KMS-11 (cell line): ENCODE measurements at regions not wholly inside any gene's neighbourhood (a gene's known extent, or its start where the extent isn't known, plus 50 kb on each side); places are given as distances from the start of the nearest gene placed in this dataset.

Experiments used
- H2AFZ ChIP-seq: fragments of 200-600 bp; sonication (generic); 2 replicates; pipeline ENCODE4 v1.6.1; 2016; ENCODE audit warnings: antibody characterized with exemption, mixed run types, low read depth
- H3K27ac ChIP-seq: fragments of 200-600 bp; sonication (generic); 2 replicates; pipeline ENCODE4 v1.6.1; 2016; ENCODE audit warnings: mild to moderate bottlenecking, mixed run types
- H3K27me3 ChIP-seq: fragments of 200-600 bp; sonication (generic); 2 replicates; pipeline ENCODE4 v1.6.1; 2017; ENCODE audit warnings: mild to moderate bottlenecking, low read depth, mixed run types, moderate library complexity; ENCODE audit not compliant: insufficient read depth
- H3K36me3 ChIP-seq: fragments of 200-600 bp; sonication (generic); 2 replicates; pipeline ENCODE4 v1.6.1; 2017; ENCODE audit warnings: mild to moderate bottlenecking, mixed run types; ENCODE audit not compliant: insufficient read depth
- H3K4me1 ChIP-seq: fragments of 200-600 bp; sonication (generic); 2 replicates; pipeline ENCODE4 v1.6.1; 2016; ENCODE audit warnings: mild to moderate bottlenecking, low read depth, mixed run types; ENCODE audit not compliant: poor library complexity, severe bottlenecking
- H3K4me2 ChIP-seq: fragments of 200-600 bp; sonication (generic); 2 replicates; pipeline ENCODE4 v1.7.0; 2016; ENCODE audit warnings: mild to moderate bottlenecking, mixed run types
- H3K4me3 ChIP-seq: fragments of 200-600 bp; sonication (generic); IDR thresholded peaks from 2 replicates; pipeline ENCODE4 v1.6.1; 2017; ENCODE audit warnings: low read depth, low read length, mixed read lengths; ENCODE audit not compliant: insufficient read depth
- H3K79me2 ChIP-seq: fragments of 200-600 bp; sonication (generic); 2 replicates; pipeline ENCODE4 v1.6.1; 2016; ENCODE audit warnings: low read depth, mixed run types; ENCODE audit not compliant: insufficient read depth
- H3K9ac ChIP-seq: fragments of 200-600 bp; sonication (generic); 2 replicates; pipeline ENCODE4 v1.6.1; 2016; ENCODE audit warnings: mild to moderate bottlenecking, mixed run types
- H4K20me1 ChIP-seq: fragments of 200-600 bp; sonication (generic); 2 replicates; pipeline ENCODE4 v1.6.1; 2016; ENCODE audit warnings: mild to moderate bottlenecking, mixed run types; ENCODE audit not compliant: insufficient read depth
- CTCF ChIP-seq: fragments of 200-600 bp; sonication (generic); conservative IDR thresholded peaks from 2 replicates; pipeline ENCODE4 v1.6.1; 2017; ENCODE audit warnings: low read depth, mild to moderate bottlenecking, antibody characterized with exemption, low read length, moderate library complexity, mixed read lengths

- no peak overlapping the region for H3K9ac ChIP-seq
- no peak overlapping the region for H3K4me3 ChIP-seq
- no peak overlapping the region for H3K4me2 ChIP-seq
- TF ChIP-seq CTCF, result no peak
- H3K27ac ChIP-seq, result no peak overlapping the region
- no peaks in the 10 kb centered on the region for H3K36me3 ChIP-seq
- H3K27me3 ChIP-seq, result no peaks in the 10 kb centered on the region
- H3K4me1 ChIP-seq, result no peaks in the 10 kb centered on the region
- no peaks in the 10 kb centered on the region for H4K20me1 ChIP-seq
- no peak overlapping the region for H2AFZ ChIP-seq
- no peaks in the 10 kb centered on the region for H3K79me2 ChIP-seq
Observed at GRCh38 chr4:125522992-125523391, 208.2 kb downstream of the FAT4 start.

- H3K79me2 ChIP-seq, result no peaks in the 10 kb centered on the region
- no peak for TF ChIP-seq CTCF
- H3K4me3 ChIP-seq, result no peak overlapping the region
- H3K4me2 ChIP-seq, result no peak overlapping the region
- no peaks in the 10 kb centered on the region for H3K36me3 ChIP-seq
- no peak overlapping the region for H2AFZ ChIP-seq
- H3K9ac ChIP-seq, result no peak overlapping the region
- H3K27me3 ChIP-seq, result no peaks in the 10 kb centered on the region
- no peaks in the 10 kb centered on the region for H3K4me1 ChIP-seq
- H3K27ac ChIP-seq, result no peak overlapping the region
- H4K20me1 ChIP-seq, result no peaks in the 10 kb centered on the region
Observed at GRCh38 chr4:125526420-125526819, 211.7 kb downstream of the FAT4 start.

- Histone ChIP-seq H3K79me2 (no peaks in the 10 kb centered on the region), H3K4me2 (no peak overlapping the region), H3K4me3 (no peak overlapping the region), H4K20me1 (no peaks in the 10 kb centered on the region), H3K4me1 (no peaks in the 10 kb centered on the region), H3K36me3 (no peaks in the 10 kb centered on the region), H3K27ac (no peak overlapping the region), H2AFZ (no peak overlapping the region), H3K27me3 (no peaks in the 10 kb centered on the region), H3K9ac (no peak overlapping the region)
- no peak for TF ChIP-seq CTCF
Observed at GRCh38 chr4:125527681-125528080, 212.9 kb downstream of the FAT4 start.

- no peaks in the 10 kb centered on the region for H3K4me1 ChIP-seq
- no peak overlapping the region for H3K4me2 ChIP-seq
- H3K27me3 ChIP-seq, result no peaks in the 10 kb centered on the region
- H3K27ac ChIP-seq, result no peak overlapping the region
- TF ChIP-seq CTCF, result no peak
- no peak overlapping the region for H3K9ac ChIP-seq
- H3K4me3 ChIP-seq, result no peak overlapping the region
- no peaks in the 10 kb centered on the region for H3K79me2 ChIP-seq
- H2AFZ ChIP-seq, result no peak overlapping the region
- H4K20me1 ChIP-seq, result no peaks in the 10 kb centered on the region
- H3K36me3 ChIP-seq, result no peaks in the 10 kb centered on the region
Observed at GRCh38 chr4:125529071-125529470, 214.3 kb downstream of the FAT4 start.

GRCh38 chr4:125538670-125539069, 223.9 kb downstream of the FAT4 start:
- no peak overlapping the region for H2AFZ ChIP-seq
- H3K79me2 ChIP-seq, result no peaks in the 10 kb centered on the region
- no peaks in the 10 kb centered on the region for H3K4me1 ChIP-seq
- no peaks in the 10 kb centered on the region for H3K36me3 ChIP-seq
- H3K27ac ChIP-seq, result no peak overlapping the region
- no peaks in the 10 kb centered on the region for H3K27me3 ChIP-seq
- H3K4me2 ChIP-seq, result no peak overlapping the region
- TF ChIP-seq CTCF, result no peak
- H4K20me1 ChIP-seq, result no peaks in the 10 kb centered on the region
- H3K4me3 ChIP-seq, result no peak overlapping the region
- no peak overlapping the region for H3K9ac ChIP-seq
